OCI-LY3 (cell line): ENCODE measurements at regions not wholly inside any gene's neighbourhood (a gene's known extent, or its start where the extent isn't known, plus 50 kb on each side); places are given as distances from the start of the nearest gene placed in this dataset.

Experiments
- CTCF ChIP-seq: fragments of 200-600, 300-600 bp; sonication (generic); IDR thresholded peaks from 2 replicates; pipeline ENCODE4 v1.5.1; 2014; ENCODE audit warnings: antibody characterized with exemption, low read length, low read depth
- EZH2phosphoT487 ChIP-seq: fragments of 200-600 bp; shearing (Covaris generic); IDR thresholded peaks from 2 replicates; pipeline ENCODE4 v1.6.1; 2018; ENCODE audit warnings: antibody characterized with exemption, mixed run types, low read depth

GRCh38 chr1:184197831-184198230 is 146.3 kb downstream of the TSEN15 start:
- TF ChIP-seq CTCF (no peak), EZH2phosphoT487 (no peak)
